ENCODE measurements at regions not wholly inside any gene's neighbourhood (a gene's known extent, or its start where the extent isn't known, plus 50 kb on each side); places are given as distances from the start of the nearest gene placed in this dataset.

DNA sequence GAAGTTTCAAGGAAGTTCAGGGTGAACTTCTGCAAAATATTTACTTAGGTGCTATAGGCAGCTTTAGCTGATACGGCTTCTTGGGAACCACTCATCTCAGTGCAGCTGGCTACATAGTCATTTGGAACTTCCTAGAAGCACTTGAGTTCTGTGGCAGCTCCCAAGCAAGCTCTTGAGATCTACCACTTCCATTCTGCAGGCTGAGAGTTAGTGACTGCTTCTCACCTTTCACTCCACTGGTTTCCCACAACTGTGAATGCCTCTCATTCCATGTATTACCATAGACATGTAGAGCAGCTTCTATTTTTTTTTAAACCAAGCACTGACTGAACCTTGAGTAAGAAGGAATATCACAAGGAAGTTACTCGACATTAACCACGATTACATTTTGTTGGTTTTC lies 994.1 kb upstream of the ACVR2A start:
- Histone ChIP-seq H3K36me3 (ENCODE audit: control insufficient read depth in 3 of 3, insufficient read depth in 2 of 3, low read depth in 1 of 3, low read length in 3 of 3) (no peaks in the 10 kb centered on the region), H3K4me3 (ENCODE audit: low read depth in 1 of 3, low read length in 3 of 3) (no peak overlapping the region), H3K27ac (ENCODE audit: low read depth in 1 of 3, low read length in 2 of 3) (no peak overlapping the region), H3K9me3 (ENCODE audit: control insufficient read depth in 2 of 2, insufficient read depth in 1 of 2, low read depth in 1 of 2, low read length in 1 of 2) (no peaks in the 10 kb centered on the region), H3K4me1 (ENCODE audit: control insufficient read depth in 3 of 3, insufficient read depth in 2 of 3, low read depth in 1 of 3, low read length in 2 of 3) (no peaks in the 10 kb centered on the region), H3K27me3 (ENCODE audit: control insufficient read depth in 3 of 3, insufficient read depth in 3 of 3, low read length in 3 of 3) (no peaks in the 10 kb centered on the region)
- WGBS, 3 donors: 81 to 92% (median 85%) methylated on average over 3 of the region's 3 CpGs
- FAIRE-seq (no peak), DNase-seq (no peak)

DNA sequence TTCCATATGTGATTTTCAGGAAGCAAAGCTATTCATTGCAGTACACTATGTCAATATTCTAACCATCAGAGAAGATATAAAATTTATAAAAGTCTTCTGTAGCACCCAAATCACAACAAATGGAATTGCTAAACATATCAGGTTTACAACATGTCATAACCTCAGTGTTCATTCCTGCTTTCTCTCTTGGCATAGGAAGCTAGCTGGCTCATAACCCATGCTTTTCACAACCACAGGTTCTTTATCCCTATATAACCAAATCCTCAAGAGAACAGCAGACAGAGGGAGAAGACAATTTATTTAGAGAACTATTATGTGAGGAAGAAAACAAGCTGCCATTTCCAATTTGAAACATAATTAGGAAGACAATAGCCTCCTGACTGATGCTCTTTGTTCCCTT lies 997.0 kb upstream of the ACVR2A start:
- DNase-seq: no peak
- H3K36me3 ChIP-seq (ENCODE audit: control insufficient read depth in 3 of 3, insufficient read depth in 2 of 3, low read depth in 1 of 3, low read length in 3 of 3): no peaks in the 10 kb centered on the region
- H3K4me1 ChIP-seq (ENCODE audit: control insufficient read depth in 3 of 3, insufficient read depth in 2 of 3, low read depth in 1 of 3, low read length in 2 of 3): no peaks in the 10 kb centered on the region
- no peak overlapping the region for H3K27ac ChIP-seq (ENCODE audit: low read depth in 1 of 3, low read length in 2 of 3)
- no peak for FAIRE-seq
- H3K4me3 ChIP-seq (ENCODE audit: low read depth in 1 of 3, low read length in 3 of 3): no peak overlapping the region
- H3K27me3 ChIP-seq (ENCODE audit: control insufficient read depth in 3 of 3, insufficient read depth in 3 of 3, low read length in 3 of 3): no peaks in the 10 kb centered on the region
- no peaks in the 10 kb centered on the region for H3K9me3 ChIP-seq (ENCODE audit: control insufficient read depth in 2 of 2, insufficient read depth in 1 of 2, low read depth in 1 of 2, low read length in 1 of 2)

DNA sequence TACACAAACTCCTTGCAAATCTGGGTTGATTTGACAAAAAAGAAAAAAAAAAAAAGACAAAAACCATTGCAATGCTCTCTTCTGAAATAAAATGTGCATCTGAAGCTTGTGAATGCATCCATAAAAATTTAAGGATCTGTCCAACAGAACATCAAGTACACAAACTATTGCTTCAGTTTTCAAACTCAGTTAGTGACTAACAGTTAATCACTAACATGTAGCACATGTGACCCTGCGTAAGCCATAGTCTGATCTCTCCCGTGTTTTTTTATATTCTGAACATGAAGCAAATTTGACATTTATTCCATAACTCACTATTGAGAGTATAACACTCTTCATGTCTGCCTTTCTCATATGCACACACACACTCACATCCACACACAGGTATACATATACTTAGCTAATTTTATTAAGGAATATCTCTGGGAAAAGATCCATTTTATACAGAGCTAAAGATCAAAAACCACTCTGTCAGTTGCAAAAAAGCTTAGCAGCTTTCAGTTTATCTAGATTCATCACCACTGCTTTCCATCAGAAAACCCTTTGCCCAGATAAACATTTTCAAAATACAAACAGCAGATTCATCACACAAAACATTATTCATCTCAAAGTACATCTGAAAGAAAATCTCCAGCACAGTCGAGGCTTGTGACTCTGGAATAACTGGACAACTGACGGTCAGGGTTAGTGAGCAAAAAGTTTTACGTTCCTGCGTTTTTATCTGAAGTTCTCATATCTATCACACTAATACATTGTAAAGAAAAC lies 1000.4 kb upstream of the ACVR2A start:
- H3K36me3 ChIP-seq (ENCODE audit: control insufficient read depth in 3 of 3, insufficient read depth in 2 of 3, low read depth in 1 of 3, low read length in 3 of 3): no peaks in the 10 kb centered on the region
- no peak for DNase-seq
- H3K27me3 ChIP-seq (ENCODE audit: control insufficient read depth in 3 of 3, insufficient read depth in 3 of 3, low read length in 3 of 3): no peaks in the 10 kb centered on the region
- H3K4me3 ChIP-seq (ENCODE audit: low read depth in 1 of 3, low read length in 3 of 3): no peak overlapping the region
- H3K27ac ChIP-seq (ENCODE audit: low read depth in 1 of 3, low read length in 2 of 3): no peak overlapping the region
- 61 to 73% (median 68%) methylated on average over 6 of the region's 6 CpGs for WGBS, 3 donors
- no peak for FAIRE-seq
- no peaks in the 10 kb centered on the region for H3K9me3 ChIP-seq (ENCODE audit: control insufficient read depth in 2 of 2, insufficient read depth in 1 of 2, low read depth in 1 of 2, low read length in 1 of 2)
- H3K4me1 ChIP-seq (ENCODE audit: control insufficient read depth in 3 of 3, insufficient read depth in 2 of 3, low read depth in 1 of 3, low read length in 2 of 3): no peaks in the 10 kb centered on the region

GRCh38 chr2:146837857-146838256 lies 1007.0 kb upstream of the ACVR2A start:
- no peak overlapping the region for H3K27ac ChIP-seq (ENCODE audit: low read depth in 1 of 3, low read length in 2 of 3)
- no peaks in the 10 kb centered on the region for H3K36me3 ChIP-seq (ENCODE audit: control insufficient read depth in 3 of 3, insufficient read depth in 2 of 3, low read depth in 1 of 3, low read length in 3 of 3)
- H3K4me3 ChIP-seq (ENCODE audit: low read depth in 1 of 3, low read length in 3 of 3): no peak overlapping the region
- no peaks in the 10 kb centered on the region for H3K9me3 ChIP-seq (ENCODE audit: control insufficient read depth in 2 of 2, insufficient read depth in 1 of 2, low read depth in 1 of 2, low read length in 1 of 2)
- H3K27me3 ChIP-seq (ENCODE audit: control insufficient read depth in 3 of 3, insufficient read depth in 3 of 3, low read length in 3 of 3): no peaks in the 10 kb centered on the region
- DNase-seq (no peak), FAIRE-seq (no peak)
- H3K4me1 ChIP-seq (ENCODE audit: control insufficient read depth in 3 of 3, insufficient read depth in 2 of 3, low read depth in 1 of 3, low read length in 2 of 3): no peaks in the 10 kb centered on the region

DNA sequence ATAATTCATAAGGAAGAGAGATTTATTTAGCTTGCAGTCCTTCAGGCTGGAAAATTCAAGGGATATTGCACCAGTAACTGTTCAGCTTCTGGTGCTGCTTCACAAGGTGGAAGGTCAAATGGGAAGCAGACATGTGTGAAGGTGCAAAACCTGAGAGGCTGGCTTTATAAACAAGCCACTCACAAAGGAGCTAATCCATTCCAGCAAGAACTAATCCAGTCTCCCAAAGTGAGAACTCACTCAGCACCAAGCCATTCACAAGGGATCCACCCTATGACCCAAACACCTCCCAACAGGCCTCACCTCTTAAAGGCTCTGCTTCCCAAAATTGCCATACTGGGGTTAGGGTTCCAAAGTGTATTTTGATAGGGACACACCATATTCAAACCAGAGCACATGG lies 1018.4 kb upstream of the ACVR2A start:
- no peaks in the 10 kb centered on the region for H3K36me3 ChIP-seq (ENCODE audit: control insufficient read depth in 3 of 3, insufficient read depth in 2 of 3, low read depth in 1 of 3, low read length in 3 of 3)
- FAIRE-seq: no peak
- no peak for DNase-seq
- no peaks in the 10 kb centered on the region for H3K27me3 ChIP-seq (ENCODE audit: control insufficient read depth in 3 of 3, insufficient read depth in 3 of 3, low read length in 3 of 3)
- peaks cover 0 to 3% of the 10 kb centered on the region in 2 donors for H3K9me3 ChIP-seq (ENCODE audit: control insufficient read depth in 2 of 2, insufficient read depth in 1 of 2, low read depth in 1 of 2, low read length in 1 of 2)
- no peaks in the 10 kb centered on the region for H3K4me1 ChIP-seq (ENCODE audit: control insufficient read depth in 3 of 3, insufficient read depth in 2 of 3, low read depth in 1 of 3, low read length in 2 of 3)
- no peak overlapping the region for H3K27ac ChIP-seq (ENCODE audit: low read depth in 1 of 3, low read length in 2 of 3)
- H3K4me3 ChIP-seq (ENCODE audit: low read depth in 1 of 3, low read length in 3 of 3): no peak overlapping the region

GRCh38 chr2:146821836-146822316 lies 1023.0 kb upstream of the ACVR2A start:
- FAIRE-seq (no peak), DNase-seq (no peak)
- no peaks in the 10 kb centered on the region for H3K27me3 ChIP-seq (ENCODE audit: control insufficient read depth in 3 of 3, insufficient read depth in 3 of 3, low read length in 3 of 3)
- H3K36me3 ChIP-seq (ENCODE audit: control insufficient read depth in 3 of 3, insufficient read depth in 2 of 3, low read depth in 1 of 3, low read length in 3 of 3): no peaks in the 10 kb centered on the region
- H3K9me3 ChIP-seq (ENCODE audit: control insufficient read depth in 2 of 2, insufficient read depth in 1 of 2, low read depth in 1 of 2, low read length in 1 of 2): peaks cover 0 to 3% of the 10 kb centered on the region in 2 donors
- H3K27ac ChIP-seq (ENCODE audit: low read depth in 1 of 3, low read length in 2 of 3): no peak overlapping the region
- 32 to 47% (median 44%) methylated on average over 2 of the region's 2 CpGs for WGBS, 3 donors
- H3K4me3 ChIP-seq (ENCODE audit: low read depth in 1 of 3, low read length in 3 of 3): no peak overlapping the region
- no peaks in the 10 kb centered on the region for H3K4me1 ChIP-seq (ENCODE audit: control insufficient read depth in 3 of 3, insufficient read depth in 2 of 3, low read depth in 1 of 3, low read length in 2 of 3)

GRCh38 chr2:146820672-146821071 lies 1024.2 kb upstream of the ACVR2A start:
- 76 to 89% (median 85%) methylated on average over 3 of the region's 3 CpGs for WGBS, 3 donors
- Histone ChIP-seq H3K4me3 (ENCODE audit: low read depth in 1 of 3, low read length in 3 of 3) (no peak overlapping the region), H3K27me3 (ENCODE audit: control insufficient read depth in 3 of 3, insufficient read depth in 3 of 3, low read length in 3 of 3) (no peaks in the 10 kb centered on the region), H3K4me1 (ENCODE audit: control insufficient read depth in 3 of 3, insufficient read depth in 2 of 3, low read depth in 1 of 3, low read length in 2 of 3) (no peaks in the 10 kb centered on the region), H3K36me3 (ENCODE audit: control insufficient read depth in 3 of 3, insufficient read depth in 2 of 3, low read depth in 1 of 3, low read length in 3 of 3) (no peaks in the 10 kb centered on the region), H3K9me3 (ENCODE audit: control insufficient read depth in 2 of 2, insufficient read depth in 1 of 2, low read depth in 1 of 2, low read length in 1 of 2) (peaks cover 0 to 3% of the 10 kb centered on the region in 2 donors), H3K27ac (ENCODE audit: low read depth in 1 of 3, low read length in 2 of 3) (no peak overlapping the region)
- DNase-seq (no peak), FAIRE-seq (no peak)

GRCh38 chr2:146818122-146818521 lies 1026.7 kb upstream of the ACVR2A start:
- no peak for FAIRE-seq
- Histone ChIP-seq H3K36me3 (ENCODE audit: control insufficient read depth in 3 of 3, insufficient read depth in 2 of 3, low read depth in 1 of 3, low read length in 3 of 3) (no peaks in the 10 kb centered on the region), H3K27me3 (ENCODE audit: control insufficient read depth in 3 of 3, insufficient read depth in 3 of 3, low read length in 3 of 3) (no peaks in the 10 kb centered on the region), H3K4me1 (ENCODE audit: control insufficient read depth in 3 of 3, insufficient read depth in 2 of 3, low read depth in 1 of 3, low read length in 2 of 3) (no peaks in the 10 kb centered on the region), H3K27ac (ENCODE audit: low read depth in 1 of 3, low read length in 2 of 3) (no peak overlapping the region), H3K9me3 (ENCODE audit: control insufficient read depth in 2 of 2, insufficient read depth in 1 of 2, low read depth in 1 of 2, low read length in 1 of 2) (no peaks in the 10 kb centered on the region), H3K4me3 (ENCODE audit: low read depth in 1 of 3, low read length in 3 of 3) (no peak overlapping the region)
- no peak for DNase-seq
- WGBS, 3 donors: 62 to 88% (median 80%) methylated on average over 1 of the region's 1 CpG

GRCh38 chr2:146817613-146818012 lies 1027.2 kb upstream of the ACVR2A start:
- FAIRE-seq (no peak), DNase-seq (no peak)
- H3K4me1 ChIP-seq (ENCODE audit: control insufficient read depth in 3 of 3, insufficient read depth in 2 of 3, low read depth in 1 of 3, low read length in 2 of 3): no peaks in the 10 kb centered on the region
- no peaks in the 10 kb centered on the region for H3K9me3 ChIP-seq (ENCODE audit: control insufficient read depth in 2 of 2, insufficient read depth in 1 of 2, low read depth in 1 of 2, low read length in 1 of 2)
- H3K36me3 ChIP-seq (ENCODE audit: control insufficient read depth in 3 of 3, insufficient read depth in 2 of 3, low read depth in 1 of 3, low read length in 3 of 3): no peaks in the 10 kb centered on the region
- no peaks in the 10 kb centered on the region for H3K27me3 ChIP-seq (ENCODE audit: control insufficient read depth in 3 of 3, insufficient read depth in 3 of 3, low read length in 3 of 3)
- 78 to 88% (median 81%) methylated on average over 1 of the region's 1 CpG for WGBS, 3 donors
- no peak overlapping the region for H3K4me3 ChIP-seq (ENCODE audit: low read depth in 1 of 3, low read length in 3 of 3)
- H3K27ac ChIP-seq (ENCODE audit: low read depth in 1 of 3, low read length in 2 of 3): no peak overlapping the region
